ENCODE measurements at regions not wholly inside any gene's neighbourhood (a gene's known extent, or its start where the extent isn't known, plus 50 kb on each side); places are given as distances from the start of the nearest gene placed in this dataset.

- Histone ChIP-seq H3K27me3 (no peaks in the 10 kb centered on the region), H3K4me3 (no peak overlapping the region), H3K9me3 (no peaks in the 10 kb centered on the region), H3K27ac (no peak overlapping the region), H3K36me3 (no peaks in the 10 kb centered on the region), H3K4me1 (no peaks in the 10 kb centered on the region)
- no peak for TF ChIP-seq EP300 (IDR thresholded peaks at IDR 0.05; ENCODE audit: low read depth)
- TF ChIP-seq, protein P1, sequence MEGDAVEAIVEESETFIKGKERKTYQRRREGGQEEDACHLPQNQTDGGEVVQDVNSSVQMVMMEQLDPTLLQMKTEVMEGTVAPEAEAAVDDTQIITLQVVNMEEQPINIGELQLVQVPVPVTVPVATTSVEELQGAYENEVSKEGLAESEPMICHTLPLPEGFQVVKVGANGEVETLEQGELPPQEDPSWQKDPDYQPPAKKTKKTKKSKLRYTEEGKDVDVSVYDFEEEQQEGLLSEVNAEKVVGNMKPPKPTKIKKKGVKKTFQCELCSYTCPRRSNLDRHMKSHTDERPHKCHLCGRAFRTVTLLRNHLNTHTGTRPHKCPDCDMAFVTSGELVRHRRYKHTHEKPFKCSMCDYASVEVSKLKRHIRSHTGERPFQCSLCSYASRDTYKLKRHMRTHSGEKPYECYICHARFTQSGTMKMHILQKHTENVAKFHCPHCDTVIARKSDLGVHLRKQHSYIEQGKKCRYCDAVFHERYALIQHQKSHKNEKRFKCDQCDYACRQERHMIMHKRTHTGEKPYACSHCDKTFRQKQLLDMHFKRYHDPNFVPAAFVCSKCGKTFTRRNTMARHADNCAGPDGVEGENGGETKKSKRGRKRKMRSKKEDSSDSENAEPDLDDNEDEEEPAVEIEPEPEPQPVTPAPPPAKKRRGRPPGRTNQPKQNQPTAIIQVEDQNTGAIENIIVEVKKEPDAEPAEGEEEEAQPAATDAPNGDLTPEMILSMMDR (IDR thresholded peaks at IDR 0.05), result no peak
- TF ChIP-seq POLR2A (IDR thresholded peaks at IDR 0.05), result no peak
- TF ChIP-seq POLR2AphosphoS5 (IDR thresholded peaks at IDR 0.05), result no peak
- intact Hi-C loops (cut with DNase I; ENCODE audit: low total_unique reads) (no loop called here), in situ Hi-C loops (cut with MboI; ENCODE audit: low pct_ligation_motif_present in 1 of 4, low pct_unique_long_range_greater_than_20kb in 1 of 4, low sequenced_read_pairs in 3 of 4) (loop anchor here in 1 of 4 donors (25.0 kb wide), 1 partner anchor 98 kb away; no protein-coding TSS in a partner anchor)
- DNase-seq, result no peak
- WGBS, 2 donors (ENCODE audit: low coverage in 1 of 2), result 87 to 100% methylated on average over 2 of the region's 2 CpGs
Measured at GRCh38 chr3:22935040-22935439, 268.1 kb upstream of the UBE2E2 start.

DNA sequence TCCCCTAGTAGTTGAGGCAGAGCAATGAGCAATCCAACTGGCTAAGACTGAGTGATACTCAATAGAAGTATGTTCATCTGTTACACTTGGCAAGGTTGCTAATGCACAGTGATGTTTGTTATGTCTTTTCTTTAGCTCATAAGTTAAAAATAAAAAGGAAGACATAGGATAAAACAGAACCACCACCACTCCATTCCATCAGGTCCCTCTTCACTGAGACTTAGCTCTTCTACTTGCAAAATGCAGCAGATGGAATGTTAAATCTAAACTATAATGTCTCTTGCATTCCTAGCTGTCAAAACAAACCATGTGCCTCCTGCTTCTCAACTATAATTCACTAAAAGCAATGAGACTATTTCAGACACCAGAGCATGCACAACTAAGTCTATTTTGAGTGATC, 265.6 kb upstream of the UBE2E2 start:
- no peaks in the 10 kb centered on the region for H3K9me3 ChIP-seq
- H3K4me1 ChIP-seq, result no peaks in the 10 kb centered on the region
- TF ChIP-seq POLR2A (IDR thresholded peaks at IDR 0.05) (no peak), POLR2AphosphoS5 (IDR thresholded peaks at IDR 0.05) (peak in 2 of 3 donors; percentile 14 to 16)
- no peak overlapping the region for H3K27ac ChIP-seq
- in situ Hi-C loops (cut with MboI; ENCODE audit: low pct_ligation_motif_present in 1 of 4, low pct_unique_long_range_greater_than_20kb in 1 of 4, low sequenced_read_pairs in 3 of 4) (loop anchor here in 1 of 4 donors (25.0 kb wide), 1 partner anchor 100 kb away; no protein-coding TSS in a partner anchor), intact Hi-C loops (cut with DNase I; ENCODE audit: low total_unique reads) (no loop called here)
- no peaks in the 10 kb centered on the region for H3K27me3 ChIP-seq
- H3K4me3 ChIP-seq, result no peak overlapping the region
- DNase-seq, result no peak
- H3K36me3 ChIP-seq, result no peaks in the 10 kb centered on the region

GRCh38 chr3:22938739-22939138, 264.4 kb upstream of the UBE2E2 start:
- TF ChIP-seq POLR2A (IDR thresholded peaks at IDR 0.05) (no peak), POLR2AphosphoS5 (IDR thresholded peaks at IDR 0.05) (no peak), EP300 (IDR thresholded peaks at IDR 0.05; ENCODE audit: low read depth) (no peak)
- TF ChIP-seq, protein P1 (IDR thresholded peaks at IDR 0.05), result no peak
- 81% methylated on average over 4 to 5 of the region's 5 CpGs for WGBS, 2 donors (ENCODE audit: low coverage in 1 of 2)
- H3K4me1 ChIP-seq, result no peaks in the 10 kb centered on the region

GRCh38 chr3:22939349-22939748, 263.8 kb upstream of the UBE2E2 start:
- no peaks in the 10 kb centered on the region for H3K27me3 ChIP-seq

More at GRCh38 chr3:22938739-22939138, 264.4 kb upstream of the UBE2E2 start:
- DNase-seq, result no peak
- in situ Hi-C loops (cut with MboI; ENCODE audit: low pct_ligation_motif_present in 1 of 4, low pct_unique_long_range_greater_than_20kb in 1 of 4, low sequenced_read_pairs in 3 of 4) (loop anchor here in 1 of 4 donors (25.0 kb wide), 1 partner anchor 101 kb away; no protein-coding TSS in a partner anchor), intact Hi-C loops (cut with DNase I; ENCODE audit: low total_unique reads) (no loop called here)
- no peaks in the 10 kb centered on the region for H3K9me3 ChIP-seq
- no peak overlapping the region for H3K4me3 ChIP-seq
- no peaks in the 10 kb centered on the region for H3K27me3 ChIP-seq
- H3K27ac ChIP-seq, result no peak overlapping the region
- no peaks in the 10 kb centered on the region for H3K36me3 ChIP-seq

More at GRCh38 chr3:22939349-22939748, 263.8 kb upstream of the UBE2E2 start:
- Histone ChIP-seq H3K9me3 (no peaks in the 10 kb centered on the region), H3K27ac (no peak overlapping the region), H3K4me3 (no peak overlapping the region), H3K36me3 (no peaks in the 10 kb centered on the region), H3K4me1 (no peaks in the 10 kb centered on the region)
- intact Hi-C loops (cut with DNase I; ENCODE audit: low total_unique reads) (no loop called here), in situ Hi-C loops (cut with MboI; ENCODE audit: low pct_ligation_motif_present in 1 of 4, low pct_unique_long_range_greater_than_20kb in 1 of 4, low sequenced_read_pairs in 3 of 4) (loop anchor here in 1 of 4 donors (25.0 kb wide), 1 partner anchor 102 kb away; no protein-coding TSS in a partner anchor)
- WGBS, 2 donors (ENCODE audit: low coverage in 1 of 2), result 55 to 74% methylated on average over 2 of the region's 2 CpGs
- DNase-seq, result no peak
- TF ChIP-seq POLR2AphosphoS5 (IDR thresholded peaks at IDR 0.05) (no peak), POLR2A (IDR thresholded peaks at IDR 0.05) (no peak), EP300 (IDR thresholded peaks at IDR 0.05; ENCODE audit: low read depth) (no peak)
- TF ChIP-seq, protein P1 (IDR thresholded peaks at IDR 0.05), result no peak
